H1 (cell line): ENCODE measurements at regions not wholly inside any gene's neighbourhood (a gene's known extent, or its start where the extent isn't known, plus 50 kb on each side); places are given as distances from the start of the nearest gene placed in this dataset.

Experiments used
- CBX5 ChIP-seq: fragments of 300-800, 300-1000 bp; sonication (generic); IDR thresholded peaks from 2 replicates; pipeline ENCODE4 v1.7.1; 2016; ENCODE audit warnings: antibody characterized with exemption, low read length, low read depth
- CTCF ChIP-seq, 3 experiments: IDR thresholded peaks; 1 replicate in 2 of 3; 2 replicates in 1 of 3; pipeline versions ENCODE4 v1.5.1 to v1.6.1; 2011; ENCODE audit warnings: low read length in 3 of 3, mild to moderate bottlenecking in 3 of 3, inconsistent platforms in 2 of 3, low read depth in 1 of 3, moderate library complexity in 1 of 3; ENCODE audit not compliant: insufficient read depth in 1 of 3; ENCODE audit errors: control extremely low read depth in 1 of 3
- EZH2 ChIP-seq: fragments of 200-600 bp; sonication (generic); IDR thresholded peaks from 2 replicates; pipeline ENCODE4 v1.7.1; 2012; ENCODE audit warnings: low read depth, mild to moderate bottlenecking, moderate library complexity, low read length, inconsistent platforms; ENCODE audit not compliant: severe bottlenecking
- GABPA ChIP-seq: IDR thresholded peaks from 2 replicates; pipeline ENCODE4 v1.6.1; 2011; ENCODE audit warnings: mild to moderate bottlenecking, low read length, moderate library complexity, borderline replicate concordance; ENCODE audit not compliant: insufficient read depth
- RAD21 ChIP-seq, 2 experiments: IDR thresholded peaks in 1 of 2; conservative IDR thresholded peaks in 1 of 2; 2 replicates each; pipeline ENCODE4 v1.6.1; 2011; ENCODE audit warnings: low read depth in 2 of 2, low read length in 2 of 2, improper control_type of control experiment in 1 of 2, inconsistent platforms in 1 of 2, mild to moderate bottlenecking in 1 of 2, moderate library complexity in 1 of 2

- TF ChIP-seq EZH2 (no peak), RAD21 (IDR thresholded peaks at IDR 0.05 in 1 of 2, conservative IDR thresholded peaks at IDR 0.05 in 1 of 2; ENCODE audit: low read depth in 2 of 2, low read length in 2 of 2) (no peak), CTCF (IDR thresholded peaks at IDR 0.05; ENCODE audit: control extremely low read depth in 1 of 3, insufficient read depth in 1 of 3, low read depth in 1 of 3, low read length in 3 of 3) (no peak), GABPA (no peak), CBX5 (no peak)
Measured at GRCh38 chr13:90414691-90415596, 932.5 kb upstream of the MIR17HG start.
